GM13977 (cell line): ENCODE measurements at regions not wholly inside any gene's neighbourhood (a gene's known extent, or its start where the extent isn't known, plus 50 kb on each side); places are given as distances from the start of the nearest gene placed in this dataset.

Experiments used
- DNase-seq: peaks from one replicate; pipeline ENCODE4 v3.0.0; 2012; ENCODE audit warnings: low spot score
- in situ Hi-C: fragments of 300-500 bp; cut with MboI; formaldehyde crosslinking; loops from one replicate; pipeline ENCODE4 v1.12.0; 2022; ENCODE audit warnings: low sequenced_read_pairs, low pct_unique_long_range_greater_than_20kb, mixed read lengths, inconsistent platforms; ENCODE audit not compliant: unreplicated experiment
- TF ChIP-seq, protein P1 (sequence below): IDR thresholded peaks from 2 replicates; pipeline ENCODE4 v1.5.1; 2012; ENCODE audit warnings: mild to moderate bottlenecking, control low read depth; ENCODE audit not compliant: insufficient read depth; ENCODE audit errors: extremely low read depth, missing control alignments

DNA sequence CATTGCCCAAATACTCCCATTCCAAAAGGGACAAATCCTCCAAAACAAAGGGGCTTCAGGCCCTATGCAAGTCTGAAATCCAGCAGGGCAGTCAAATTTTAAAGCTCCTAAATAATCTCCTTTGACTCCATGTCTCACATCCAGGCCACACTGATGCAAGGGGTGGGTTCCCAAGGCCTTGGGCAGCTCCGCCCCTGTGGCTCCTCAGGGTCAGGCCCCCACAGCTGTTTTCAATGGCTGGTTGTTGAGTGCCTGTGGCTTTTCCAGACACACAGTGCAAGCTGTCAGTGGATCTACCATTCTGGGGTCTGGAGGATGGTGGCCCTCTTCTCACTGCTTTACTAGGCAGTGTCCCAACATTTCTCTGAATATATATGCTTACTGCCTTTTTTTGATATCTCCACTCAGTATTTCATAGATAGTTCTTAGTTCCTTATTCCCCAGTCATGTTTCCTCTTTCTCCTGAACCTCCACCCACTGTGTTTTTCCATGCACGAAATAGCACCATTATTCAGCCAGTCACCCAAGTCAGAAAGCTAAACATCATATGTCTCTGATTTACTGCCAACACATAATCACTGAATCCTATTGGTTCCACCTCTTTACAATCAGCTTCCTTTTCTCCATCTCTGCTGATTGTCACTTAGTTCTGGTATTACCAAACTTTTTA is 172.6 kb upstream of the CACNA2D1 start:
- in situ Hi-C loops, result no loop called here
- DNase-seq, result no peak
- TF ChIP-seq, protein P1, sequence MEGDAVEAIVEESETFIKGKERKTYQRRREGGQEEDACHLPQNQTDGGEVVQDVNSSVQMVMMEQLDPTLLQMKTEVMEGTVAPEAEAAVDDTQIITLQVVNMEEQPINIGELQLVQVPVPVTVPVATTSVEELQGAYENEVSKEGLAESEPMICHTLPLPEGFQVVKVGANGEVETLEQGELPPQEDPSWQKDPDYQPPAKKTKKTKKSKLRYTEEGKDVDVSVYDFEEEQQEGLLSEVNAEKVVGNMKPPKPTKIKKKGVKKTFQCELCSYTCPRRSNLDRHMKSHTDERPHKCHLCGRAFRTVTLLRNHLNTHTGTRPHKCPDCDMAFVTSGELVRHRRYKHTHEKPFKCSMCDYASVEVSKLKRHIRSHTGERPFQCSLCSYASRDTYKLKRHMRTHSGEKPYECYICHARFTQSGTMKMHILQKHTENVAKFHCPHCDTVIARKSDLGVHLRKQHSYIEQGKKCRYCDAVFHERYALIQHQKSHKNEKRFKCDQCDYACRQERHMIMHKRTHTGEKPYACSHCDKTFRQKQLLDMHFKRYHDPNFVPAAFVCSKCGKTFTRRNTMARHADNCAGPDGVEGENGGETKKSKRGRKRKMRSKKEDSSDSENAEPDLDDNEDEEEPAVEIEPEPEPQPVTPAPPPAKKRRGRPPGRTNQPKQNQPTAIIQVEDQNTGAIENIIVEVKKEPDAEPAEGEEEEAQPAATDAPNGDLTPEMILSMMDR, result no peak

DNA sequence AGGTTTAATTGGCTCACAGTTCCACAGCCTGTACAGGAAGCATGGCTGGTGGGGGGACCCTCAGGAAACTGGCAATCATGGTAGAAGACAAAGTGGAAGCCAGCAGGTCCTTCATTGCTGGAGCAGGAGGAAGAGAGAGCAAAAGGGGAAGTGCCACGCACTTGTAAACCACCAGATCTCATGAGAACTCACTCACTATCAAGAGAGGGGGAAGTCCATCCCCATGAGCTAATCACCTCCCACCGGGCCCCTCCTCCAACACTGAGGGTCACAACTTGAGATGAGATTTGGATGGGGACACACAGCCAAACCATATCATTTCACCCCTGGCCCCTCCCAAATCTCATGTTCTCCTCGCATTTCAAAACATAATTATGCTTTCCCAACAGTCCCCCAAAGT is 171.9 kb upstream of the CACNA2D1 start:
- TF ChIP-seq, protein P1, result no peak
- DNase-seq, result no peak
- in situ Hi-C loops, result no loop called here

DNA sequence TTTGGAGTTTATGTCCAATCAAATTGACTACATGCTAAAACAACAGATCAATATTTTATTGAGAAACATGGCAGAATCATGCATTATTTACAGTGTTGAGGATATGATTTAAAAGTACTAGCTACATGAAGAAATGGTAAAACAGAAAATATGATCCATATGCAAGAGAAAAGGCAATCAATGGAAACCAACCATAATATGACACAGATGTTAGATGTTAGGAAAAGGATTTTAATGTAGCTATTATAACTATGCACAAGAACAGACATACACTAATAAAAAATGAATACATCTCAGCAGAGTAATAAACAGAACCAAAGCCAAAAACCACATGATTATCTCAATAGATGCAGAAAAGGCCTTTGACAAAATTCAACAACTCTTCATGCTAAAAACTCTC is 166.2 kb upstream of the CACNA2D1 start:
- in situ Hi-C loops, result no loop called here
- TF ChIP-seq, protein P1, result no peak
- DNase-seq, result no peak

DNA sequence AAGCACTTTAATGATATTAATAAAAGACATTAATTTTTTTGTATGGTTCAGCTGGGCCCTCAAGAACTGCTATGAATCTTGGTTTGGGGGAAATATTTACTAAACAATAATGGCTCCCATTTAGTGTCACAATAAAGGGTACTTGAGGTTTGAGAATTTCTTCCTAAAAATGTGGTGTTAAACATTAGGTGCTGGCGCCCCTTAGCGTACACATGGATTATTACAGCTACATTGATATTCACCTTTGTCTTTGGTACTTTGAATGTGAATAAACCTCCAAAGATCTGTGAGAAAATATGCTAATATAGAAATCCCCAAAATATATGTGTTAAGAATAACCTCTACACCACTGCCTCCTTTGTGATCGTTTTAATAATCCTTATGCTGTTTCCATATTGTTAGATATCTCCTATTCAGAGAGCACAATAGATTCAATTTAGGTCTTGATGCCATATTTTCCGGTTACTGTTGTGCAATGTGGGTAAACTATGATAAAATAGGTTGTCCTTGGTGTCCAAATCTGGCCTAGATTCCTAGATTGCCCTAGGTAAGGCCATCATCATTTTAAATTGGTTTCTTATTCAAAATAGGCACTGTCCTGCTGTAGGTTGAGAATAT is 161.8 kb upstream of the CACNA2D1 start:
- TF ChIP-seq, protein P1, result peak; percentile 82
- DNase-seq, result peak; percentile 28
- in situ Hi-C loops, result no loop called here

DNA sequence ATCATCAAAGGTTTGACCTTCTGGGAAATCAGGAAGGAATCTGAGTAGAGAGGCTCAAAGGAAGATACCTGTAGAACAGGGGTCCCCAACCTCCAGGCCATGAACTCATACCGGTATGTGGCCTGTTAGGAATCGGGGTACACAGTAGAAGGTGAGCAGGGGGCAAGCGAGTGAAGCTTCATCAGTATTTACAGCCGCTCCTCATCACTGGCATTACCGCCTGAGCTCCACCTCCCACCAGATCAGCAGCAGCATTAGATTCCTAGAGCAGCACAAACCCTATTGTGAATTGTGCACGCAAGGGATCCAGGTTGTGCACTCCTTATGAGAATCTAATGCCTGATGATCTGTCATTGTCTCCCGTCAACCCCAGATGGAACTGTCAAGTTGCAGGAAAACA is 158.5 kb upstream of the CACNA2D1 start:
- TF ChIP-seq, protein P1, result no peak
- no peak for DNase-seq
- in situ Hi-C loops, result no loop called here

DNA sequence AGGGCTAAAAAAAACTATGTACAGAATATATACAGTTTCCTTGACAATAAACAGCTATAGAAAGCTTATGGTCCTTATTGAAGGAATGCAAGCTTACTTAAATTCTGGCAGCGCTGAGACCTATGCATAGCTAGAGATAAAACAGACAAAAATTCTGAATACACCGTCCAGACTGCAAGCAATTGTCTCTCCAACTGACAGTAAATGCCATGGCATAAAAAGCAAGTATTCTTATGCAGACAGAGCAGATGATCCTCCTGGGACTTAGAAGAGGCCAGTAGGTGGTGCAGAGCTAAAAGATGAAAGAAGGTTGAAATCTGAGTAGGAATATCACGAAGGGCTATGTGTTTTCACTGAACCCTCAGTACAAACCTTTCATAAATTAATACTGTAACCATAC is 157.0 kb upstream of the CACNA2D1 start:
- DNase-seq, result no peak
- TF ChIP-seq, protein P1, result no peak
- in situ Hi-C loops, result no loop called here
